SK-N-SH treated with all-trans-retinoic acid at 6 μM for 48 hours (cell line): ENCODE measurements at regions not wholly inside any gene's neighbourhood (a gene's known extent, or its start where the extent isn't known, plus 50 kb on each side); places are given as distances from the start of the nearest gene placed in this dataset.

Source experiments
- ATAC-seq: fragments of 200-7000 bp; cut with Tn5 transposase; 3 replicates; pipeline ENCODE4 v1.9.1; 2020; ENCODE audit warnings: mild to moderate bottlenecking, moderate library complexity
- ARNTL ChIP-seq: fragments of 450-650 bp; formaldehyde crosslinking; IDR thresholded peaks from 2 replicates; pipeline ENCODE4 v1.5.0; 2020; ENCODE audit warnings: low read depth, mild to moderate bottlenecking, moderate library complexity, borderline replicate concordance
- BACH2 ChIP-seq: fragments of 250-450 bp; sonication (Bioruptor Pico); IDR thresholded peaks from 2 replicates; pipeline ENCODE4 v1.9.0; 2021; ENCODE audit warnings: mild to moderate bottlenecking, borderline replicate concordance
- CREB5 ChIP-seq: fragments of 250-450 bp; sonication (Bioruptor Pico); IDR thresholded peaks from 2 replicates; pipeline ENCODE4 v1.5.1; 2020; ENCODE audit warnings: low read depth, mild to moderate bottlenecking, moderate library complexity
- CSDC2 ChIP-seq: fragments of 250-450 bp; sonication (Bioruptor Pico); IDR thresholded peaks from 2 replicates; pipeline ENCODE4 v1.5.0; 2020; ENCODE audit warnings: mild to moderate bottlenecking, moderate library complexity
- CSRNP3 ChIP-seq: fragments of 250-450 bp; sonication (Bioruptor Pico); IDR thresholded peaks from 2 replicates; pipeline ENCODE4 v1.5.1; 2021; ENCODE audit warnings: mild to moderate bottlenecking, moderate library complexity
- ESRRG ChIP-seq: fragments of 250-450 bp; sonication (Bioruptor Pico); IDR thresholded peaks from 2 replicates; pipeline ENCODE4 v1.6.1; 2021; ENCODE audit warnings: mild to moderate bottlenecking
- GLIS3 ChIP-seq: fragments of 250-450 bp; sonication (Bioruptor Pico); IDR thresholded peaks from 2 replicates; pipeline ENCODE4 v1.5.0; 2020; ENCODE audit warnings: mild to moderate bottlenecking, moderate library complexity
- ISL1 ChIP-seq: fragments of 250-450 bp; sonication (Bioruptor Pico); IDR thresholded peaks from 2 replicates; pipeline ENCODE4 v2.1.2; 2022; ENCODE audit warnings: mild to moderate bottlenecking, moderate library complexity
- OSR1 ChIP-seq: fragments of 250-450 bp; sonication (Bioruptor Pico); IDR thresholded peaks from 2 replicates; pipeline ENCODE4 v1.8.0; 2022; ENCODE audit warnings: moderate library complexity, mild to moderate bottlenecking, inconsistent platforms
- PATZ1 ChIP-seq: fragments of 250-450 bp; sonication (Bioruptor Pico); IDR thresholded peaks from 2 replicates; pipeline ENCODE4 v1.8.0; 2020; ENCODE audit warnings: mild to moderate bottlenecking, moderate library complexity, borderline replicate concordance
- POU6F1 ChIP-seq: fragments of 250-450 bp; sonication (Bioruptor Pico); IDR thresholded peaks from 2 replicates; pipeline ENCODE4 v1.8.0; 2021; ENCODE audit warnings: low read depth, mild to moderate bottlenecking, moderate library complexity, borderline replicate concordance
- PPARA ChIP-seq: fragments of 250-450 bp; sonication (Bioruptor Pico); IDR thresholded peaks from 2 replicates; pipeline ENCODE4 v1.5.0; 2020; ENCODE audit warnings: mild to moderate bottlenecking, borderline replicate concordance
- RARB ChIP-seq: fragments of 250-450 bp; sonication (Bioruptor Pico); IDR thresholded peaks from 2 replicates; pipeline ENCODE4 v1.8.0; 2021; ENCODE audit warnings: mild to moderate bottlenecking, moderate library complexity
- SNAI2 ChIP-seq: fragments of 250-450 bp; sonication (Bioruptor Pico); IDR thresholded peaks from 2 replicates; pipeline ENCODE4 v1.5.0; 2020; ENCODE audit warnings: mild to moderate bottlenecking, moderate library complexity
- TOX ChIP-seq: fragments of 250-450 bp; sonication (Bioruptor Pico); IDR thresholded peaks from 2 replicates; pipeline ENCODE4 v1.8.0; 2021; ENCODE audit warnings: mild to moderate bottlenecking, moderate library complexity, borderline replicate concordance
- TSHZ2 ChIP-seq: fragments of 250-450 bp; sonication (Bioruptor Pico); IDR thresholded peaks from 2 replicates; pipeline ENCODE4 v1.5.0; 2020; ENCODE audit warnings: mild to moderate bottlenecking, moderate library complexity
- ZC3H10 ChIP-seq: fragments of 250-450 bp; sonication (Bioruptor Pico); IDR thresholded peaks from 2 replicates; pipeline ENCODE4 v1.5.1; 2021; ENCODE audit warnings: mild to moderate bottlenecking, moderate library complexity
- ZFP3 ChIP-seq: fragments of 250-450 bp; sonication (Bioruptor Pico); IDR thresholded peaks from 2 replicates; pipeline ENCODE4 v1.5.0; 2020; ENCODE audit warnings: mild to moderate bottlenecking, moderate library complexity
- ZNF565 ChIP-seq: fragments of 450-650 bp; formaldehyde crosslinking; conservative IDR thresholded peaks from 2 replicates; pipeline ENCODE4 v1.5.0; 2020; ENCODE audit warnings: low read depth, mild to moderate bottlenecking, moderate library complexity
- ZNF70 ChIP-seq: fragments of 450-650 bp; formaldehyde crosslinking; IDR thresholded peaks from 2 replicates; pipeline ENCODE4 v1.5.0; 2020; ENCODE audit warnings: mild to moderate bottlenecking, moderate library complexity
- ZNF8 ChIP-seq: fragments of 450-650 bp; formaldehyde crosslinking; IDR thresholded peaks from 2 replicates; pipeline ENCODE4 v1.5.0; 2020; ENCODE audit warnings: mild to moderate bottlenecking, moderate library complexity

GRCh38 chr2:67083951-67084350, 313.2 kb upstream of the ETAA1 start:
- ATAC-seq: no peak
- TF ChIP-seq CSRNP3 (CRISPR knock-in tag) (no peak), ZC3H10 (no peak), CREB5 (CRISPR knock-in tag) (no peak), RARB (CRISPR knock-in tag) (no peak), ZNF8 (CRISPR knock-in tag) (no peak), PATZ1 (CRISPR knock-in tag) (no peak), BACH2 (CRISPR knock-in tag) (no peak), OSR1 (CRISPR knock-in tag) (no peak), GLIS3 (CRISPR knock-in tag) (no peak), ESRRG (CRISPR knock-in tag) (no peak), PPARA (CRISPR knock-in tag) (no peak), SNAI2 (no peak), ZNF70 (CRISPR knock-in tag) (no peak), ARNTL (CRISPR knock-in tag) (no peak), POU6F1 (CRISPR knock-in tag) (no peak), ZNF565 (CRISPR knock-in tag) (no peak), CSDC2 (CRISPR knock-in tag) (no peak), TSHZ2 (CRISPR knock-in tag) (no peak), ISL1 (CRISPR knock-in tag) (no peak), ZFP3 (CRISPR knock-in tag) (no peak)

- no peak for ATAC-seq
- TF ChIP-seq ARNTL (CRISPR knock-in tag): no peak
- TF ChIP-seq CSRNP3 (CRISPR knock-in tag): no peak
- no peak for TF ChIP-seq TOX (CRISPR knock-in tag)
- no peak for TF ChIP-seq ZNF8 (CRISPR knock-in tag)
- no peak for TF ChIP-seq GLIS3 (CRISPR knock-in tag)
- no peak for TF ChIP-seq ZNF565 (CRISPR knock-in tag)
- TF ChIP-seq CSDC2 (CRISPR knock-in tag): no peak
- TF ChIP-seq RARB (CRISPR knock-in tag): no peak
- TF ChIP-seq PATZ1 (CRISPR knock-in tag): no peak
- TF ChIP-seq POU6F1 (CRISPR knock-in tag): no peak
- no peak for TF ChIP-seq SNAI2
- TF ChIP-seq ESRRG (CRISPR knock-in tag): no peak
- TF ChIP-seq OSR1 (CRISPR knock-in tag): no peak
- TF ChIP-seq PPARA (CRISPR knock-in tag): no peak
- no peak for TF ChIP-seq ZFP3 (CRISPR knock-in tag)
- TF ChIP-seq ZC3H10: no peak
- no peak for TF ChIP-seq ISL1 (CRISPR knock-in tag)
- TF ChIP-seq CREB5 (CRISPR knock-in tag): no peak
These were observed 312.0 kb upstream of the ETAA1 start for GRCh38 chr2:67085146-67085545.
